GM18505 (cell line): ENCODE measurements at regions not wholly inside any gene's neighbourhood (a gene's known extent, or its start where the extent isn't known, plus 50 kb on each side); places are given as distances from the start of the nearest gene placed in this dataset.

Experiments used
- ATAC-seq: cut with Tn5 transposase; IDR thresholded peaks from one replicate; pipeline ENCODE4 v1.9.1; 2021; ENCODE audit not compliant: unreplicated experiment
- POLR2A ChIP-seq: IDR thresholded peaks from 4 replicates; pipeline ENCODE4 v1.6.1; 2011; ENCODE audit warnings: borderline replicate concordance; ENCODE audit not compliant: insufficient read depth, insufficient read length; ENCODE audit errors: extremely low read depth

- no peak for TF ChIP-seq POLR2A
Observed at GRCh38 chr12:90261283-90261682, 552.6 kb upstream of the ATP2B1 start.

DNA sequence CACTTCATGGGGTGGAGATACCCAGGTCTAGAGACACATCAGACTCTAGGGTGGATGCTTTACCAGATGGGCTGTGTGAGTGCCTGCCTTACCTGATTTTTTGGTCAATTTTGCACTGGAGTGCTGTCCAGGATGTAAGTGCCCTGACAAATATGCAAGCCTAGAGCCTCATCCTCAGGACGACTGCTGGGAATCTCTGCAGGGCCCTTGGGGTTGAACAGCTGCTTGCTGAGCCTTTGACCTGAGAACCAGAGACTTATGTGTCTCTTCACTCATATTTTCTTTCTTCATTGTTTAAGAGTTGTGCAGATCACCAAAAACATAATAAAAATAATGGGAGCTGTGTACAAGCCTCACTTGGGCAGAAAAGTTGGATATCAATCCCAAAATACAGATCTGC lies 551.5 kb upstream of the ATP2B1 start:
- no peak for ATAC-seq
- no peak for TF ChIP-seq POLR2A

More at GRCh38 chr12:90261283-90261682, 552.6 kb upstream of the ATP2B1 start:
- ATAC-seq, result no peak

DNA sequence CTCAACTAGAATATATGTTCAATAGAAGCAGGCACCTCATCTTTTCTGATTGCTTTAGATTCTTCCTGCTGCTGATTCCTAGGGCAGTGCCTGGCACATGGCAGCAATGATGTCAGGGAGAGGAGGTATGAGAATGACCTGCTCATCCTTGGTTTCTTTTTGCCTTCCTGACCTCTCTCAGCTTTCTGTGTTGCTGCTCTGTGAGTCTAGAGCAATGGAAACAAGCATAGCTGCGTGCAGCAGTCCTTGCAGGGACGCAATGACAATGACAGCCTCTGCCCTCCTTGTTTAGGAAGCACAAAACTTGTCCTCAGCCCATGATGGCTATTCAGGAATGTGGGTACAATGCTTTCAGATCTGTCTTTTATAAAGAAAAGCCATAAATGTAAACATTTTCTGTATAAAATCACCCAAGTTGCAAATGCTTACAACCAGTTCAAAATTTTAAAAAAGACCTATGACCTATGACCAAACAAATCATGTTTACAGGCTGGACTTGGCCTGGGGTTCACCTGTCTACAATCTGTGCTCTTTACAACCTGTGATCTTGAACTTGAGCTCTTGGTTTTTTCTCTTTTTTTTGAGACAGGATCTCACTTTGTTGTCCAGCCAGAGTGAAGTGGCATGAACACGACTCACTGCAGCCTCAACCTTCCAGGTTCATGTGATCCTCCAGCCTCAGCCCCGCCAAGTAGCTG lies 549.4 kb upstream of the ATP2B1 start:
- ATAC-seq, result no peak
- TF ChIP-seq POLR2A, result no peak

DNA sequence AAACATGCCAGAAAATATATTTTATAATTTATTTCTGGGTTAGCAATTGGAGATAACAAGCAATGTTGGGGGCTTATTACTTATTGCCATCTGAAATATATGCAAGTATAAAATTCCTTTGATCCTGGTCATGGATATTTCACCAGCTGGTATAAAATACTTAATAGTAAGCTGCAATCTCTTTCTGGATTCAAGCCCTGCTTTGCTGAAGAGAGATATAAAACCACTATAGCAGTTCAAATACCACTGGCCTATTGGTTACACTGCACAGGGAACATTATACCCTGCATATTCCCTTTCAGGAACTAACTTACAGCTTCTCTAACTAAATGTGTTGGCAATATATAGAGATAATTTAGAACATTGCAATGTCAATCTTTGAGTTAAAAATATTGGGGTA lies 546.2 kb upstream of the ATP2B1 start:
- TF ChIP-seq POLR2A, result no peak

GRCh38 chr12:90253674-90254181 lies 545.1 kb upstream of the ATP2B1 start:
- ATAC-seq, result peak; percentile 100
- TF ChIP-seq POLR2A, result no peak

More for the DNA sequence above, 546.2 kb upstream of the ATP2B1 start:
- ATAC-seq, result no peak

GRCh38 chr12:90253136-90253535 lies 544.5 kb upstream of the ATP2B1 start:
- no peak for TF ChIP-seq POLR2A

GRCh38 chr12:90250766-90251165 lies 542.1 kb upstream of the ATP2B1 start:
- no peak for TF ChIP-seq POLR2A
- no peak for ATAC-seq

More at GRCh38 chr12:90253136-90253535, 544.5 kb upstream of the ATP2B1 start:
- ATAC-seq, result no peak

- no peak for TF ChIP-seq POLR2A
- ATAC-seq, result no peak
Observed at GRCh38 chr12:90250042-90250441, 541.4 kb upstream of the ATP2B1 start.

- no peak for TF ChIP-seq POLR2A
- ATAC-seq, result no peak
Observed at GRCh38 chr12:90246688-90247087, 538.0 kb upstream of the ATP2B1 start.

GRCh38 chr12:90245391-90245790 lies 536.8 kb upstream of the ATP2B1 start:
- no peak for TF ChIP-seq POLR2A
- ATAC-seq, result no peak

GRCh38 chr12:90244232-90244631 lies 535.6 kb upstream of the ATP2B1 start:
- no peak for ATAC-seq
- no peak for TF ChIP-seq POLR2A

DNA sequence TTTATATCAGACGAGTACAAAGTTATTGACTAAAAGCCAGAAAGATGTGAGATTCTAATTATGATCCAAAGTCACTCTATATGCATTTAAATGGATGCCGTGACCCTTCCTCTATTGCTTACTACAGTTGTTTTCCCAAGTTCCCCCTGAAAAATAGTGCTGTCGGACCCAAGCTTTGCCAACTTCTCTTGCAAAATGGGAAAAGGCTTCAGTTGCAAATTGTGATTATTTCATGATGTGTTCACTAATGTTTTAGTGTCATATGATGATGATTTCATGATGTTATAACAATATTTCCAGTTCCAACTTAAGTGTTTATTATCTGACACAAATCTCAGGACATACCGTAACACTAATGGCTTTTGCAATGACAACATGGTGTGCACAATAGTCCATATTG lies 534.6 kb upstream of the ATP2B1 start:
- ATAC-seq, result no peak
- TF ChIP-seq POLR2A, result no peak

DNA sequence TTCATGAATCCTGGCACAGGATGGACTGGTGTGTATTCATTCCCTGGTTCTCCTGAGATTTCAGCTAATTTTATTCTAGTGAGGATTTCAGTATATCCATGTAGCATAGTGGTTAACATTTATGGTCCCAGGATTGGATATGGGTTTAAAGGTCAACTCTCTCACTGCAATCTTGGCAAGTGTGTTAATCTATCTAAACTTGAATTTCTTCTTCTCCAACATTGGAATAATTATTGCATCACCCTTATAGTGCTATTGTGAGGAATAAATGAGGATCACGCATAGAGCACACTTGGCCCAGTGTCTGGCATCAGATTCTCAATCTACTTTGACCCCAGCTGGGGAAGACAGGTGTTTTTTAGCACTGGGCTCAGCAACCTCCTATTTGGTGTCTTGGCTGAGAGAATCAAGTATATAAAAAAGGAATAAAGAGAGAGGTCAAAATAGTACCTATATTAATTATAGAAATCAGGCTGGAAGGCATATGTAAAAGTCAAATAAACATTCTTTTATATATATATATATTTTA lies 531.2 kb upstream of the ATP2B1 start:
- TF ChIP-seq POLR2A, result no peak
- ATAC-seq, result no peak

- no peak for ATAC-seq
- no peak for TF ChIP-seq POLR2A
Observed at GRCh38 chr12:90238663-90239271, 530.1 kb upstream of the ATP2B1 start.
